Fibroblast of mammary gland (primary cell): ENCODE measurements at regions not wholly inside any gene's neighbourhood (a gene's known extent, or its start where the extent isn't known, plus 50 kb on each side); places are given as distances from the start of the nearest gene placed in this dataset.
"Not testable (repeated sequence)": the region's sequence is repeated elsewhere in the genome, so short reads cannot be mapped to it uniquely, and the experiment has no call there.

Experiments used
- DNase-seq: peaks from one replicate; pipeline ENCODE4 v3.0.0-alpha.2; 2010; ENCODE audit warnings: low read depth
- H3K4me3 ChIP-seq: 2 replicates; pipeline ENCODE4 v1.5.1; 2011; ENCODE audit warnings: low read depth, mild to moderate bottlenecking, low read length, moderate library complexity; ENCODE audit not compliant: control insufficient read depth
- CTCF ChIP-seq: conservative IDR thresholded peaks from 2 replicates; pipeline ENCODE4 v1.5.1; 2011; ENCODE audit warnings: low read depth, low read length, inconsistent platforms; ENCODE audit not compliant: control insufficient read depth, insufficient read depth

DNA sequence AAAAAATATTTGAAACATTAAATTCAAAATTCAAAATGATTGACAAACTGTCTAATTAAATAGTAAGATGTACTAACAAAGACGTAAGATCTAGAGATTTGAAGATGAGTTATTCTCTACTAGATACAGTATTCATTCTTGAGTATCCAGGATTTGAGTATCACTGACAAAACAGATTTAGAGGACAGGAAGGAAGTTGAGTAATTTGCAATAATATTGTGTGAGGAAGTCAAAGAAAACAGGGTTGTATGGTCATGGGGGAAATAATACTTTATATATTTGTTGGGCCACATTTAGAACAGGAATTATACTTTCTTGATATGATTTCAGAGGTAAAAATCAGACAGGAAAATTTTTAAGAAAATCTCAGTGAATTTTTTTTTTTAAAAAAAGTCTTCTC lies 393.1 kb upstream of the CDIN1 start:
- no peak for DNase-seq
- TF ChIP-seq CTCF: no peak
- H3K4me3 ChIP-seq: no peak overlapping the region

DNA sequence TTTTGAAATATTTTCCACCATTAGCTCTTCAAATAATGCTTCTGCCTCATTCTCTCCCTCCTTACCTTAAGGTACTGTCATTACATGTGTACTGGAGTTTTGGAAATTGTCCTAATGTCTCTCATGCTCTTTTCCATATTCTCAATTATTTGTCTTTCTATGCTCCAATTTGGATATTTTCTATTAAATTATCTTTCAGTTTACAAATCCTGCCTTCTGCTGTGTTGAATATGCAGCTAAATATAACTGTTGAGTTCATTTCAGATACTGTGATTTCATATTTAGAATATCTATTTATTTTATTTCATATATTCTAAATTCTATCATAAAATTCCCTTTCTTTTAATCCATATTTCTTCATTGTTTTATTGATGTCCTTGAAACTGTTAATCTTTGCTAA lies 388.0 kb upstream of the CDIN1 start:
- TF ChIP-seq CTCF: no peak
- no peak overlapping the region for H3K4me3 ChIP-seq
- no peak for DNase-seq

DNA sequence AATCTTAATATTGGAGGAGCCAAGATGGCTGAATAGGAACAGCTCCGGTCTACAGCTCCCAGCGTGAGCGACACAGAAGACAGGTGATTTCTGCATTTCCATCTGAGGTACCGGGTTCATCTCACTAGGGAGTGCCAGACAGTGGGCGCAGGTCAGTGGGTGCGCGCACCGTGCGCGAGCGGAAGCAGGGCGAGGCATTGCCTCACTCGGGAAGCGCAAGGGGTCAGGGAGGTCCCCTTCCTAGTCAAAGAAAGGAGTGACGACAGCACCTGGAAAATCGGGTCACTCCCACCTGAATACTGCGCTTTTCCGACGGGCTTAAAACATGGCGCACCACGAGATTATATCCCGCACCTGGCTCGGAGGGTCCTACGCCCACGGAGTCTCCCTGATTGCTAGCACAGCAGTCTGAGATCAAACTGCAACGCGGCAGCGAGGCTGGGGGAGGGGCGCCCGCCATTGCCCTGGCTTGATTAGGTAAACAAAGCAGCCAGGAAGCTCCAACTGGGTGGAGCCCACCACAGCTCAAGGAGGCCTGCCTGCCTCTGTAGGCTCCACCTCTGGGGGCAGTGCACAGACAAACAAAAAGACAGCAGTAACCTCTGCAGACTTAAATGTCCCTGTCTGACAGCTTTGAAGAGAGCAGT lies 383.9 kb upstream of the CDIN1 start:
- not testable (repeated sequence) for DNase-seq, H3K4me3 ChIP-seq

- H3K4me3 ChIP-seq: no peak overlapping the region
- TF ChIP-seq CTCF: peak; percentile 26
- peak; percentile 40 for DNase-seq
Measured at GRCh38 chr15:36208868-36209582, 370.4 kb upstream of the CDIN1 start.

DNA sequence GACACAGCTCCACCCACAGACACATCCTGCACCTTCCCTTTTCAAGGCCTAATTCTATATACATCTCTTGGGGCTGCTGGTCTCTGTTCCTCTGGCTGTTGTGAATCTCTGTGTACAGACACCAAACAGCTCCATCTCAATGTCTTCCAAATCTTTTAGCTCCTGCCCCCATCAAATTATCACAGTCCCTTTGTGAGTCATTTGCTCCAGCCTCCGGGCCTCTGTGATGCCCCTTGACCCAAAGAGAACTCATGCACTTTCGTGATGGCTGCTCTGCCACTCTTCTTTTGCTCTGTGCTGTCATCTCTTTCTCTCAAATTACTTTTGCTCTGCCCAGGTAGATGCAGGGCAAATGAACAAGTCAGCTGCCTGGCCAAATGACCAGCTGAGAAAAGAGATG lies 369.0 kb upstream of the CDIN1 start:
- H3K4me3 ChIP-seq: no peak overlapping the region
- peak; percentile 16 for DNase-seq
- TF ChIP-seq CTCF: no peak

DNA sequence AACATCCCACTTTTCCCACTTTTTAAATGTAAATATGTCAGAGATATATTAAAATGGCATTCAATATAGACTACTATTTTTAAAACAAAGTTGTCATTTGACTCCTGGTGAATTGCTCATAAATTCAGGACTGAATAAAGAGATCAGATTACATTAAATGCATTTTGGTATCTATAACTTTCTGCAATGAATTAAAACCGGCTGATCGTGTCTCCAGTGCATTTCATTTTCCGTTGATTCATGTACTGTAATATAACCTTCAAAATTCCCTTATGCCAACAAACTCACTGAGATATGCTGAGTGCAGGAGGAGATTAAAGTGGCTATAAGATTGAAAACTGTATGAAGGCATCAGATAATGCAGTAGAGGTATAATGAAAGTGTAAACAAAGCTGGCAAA lies 361.1 kb upstream of the CDIN1 start:
- TF ChIP-seq CTCF: no peak
- no peak for DNase-seq
- H3K4me3 ChIP-seq: no peak overlapping the region

GRCh38 chr15:36218991-36219390 lies 360.4 kb upstream of the CDIN1 start:
- no peak overlapping the region for H3K4me3 ChIP-seq
- no peak for TF ChIP-seq CTCF
- no peak for DNase-seq
